Endothelial cell of umbilical vein (primary cell): ENCODE measurements at regions not wholly inside any gene's neighbourhood (a gene's known extent, or its start where the extent isn't known, plus 50 kb on each side); places are given as distances from the start of the nearest gene placed in this dataset.

ENCODE experiments used
- BruUV-seq: library from RNA; stranded (reverse); fragments of 400-500 nt; replicated peaks from 2 replicates; lab custom pipeline; 2021; lab: Mats Ljungman, UMichigan
- CTCF ChIA-PET: fragments of 300-600, 350-600 bp; sonication (Branson Sonifier 250); formaldehyde crosslinking; loops from one replicate; lab custom pipeline; 2021; ENCODE audit warnings: antibody characterized with exemption, inconsistent platforms; lab: Charles Lee
- POLR2A ChIA-PET: fragments of 300-600, 350-600 bp; sonication (Branson Sonifier 250); formaldehyde crosslinking; loops from one replicate; lab custom pipeline; 2021; ENCODE audit warnings: antibody characterized with exemption, inconsistent platforms; lab: Charles Lee
- DNase-seq: peaks from one replicate; pipeline ENCODE4 v3.0.0-alpha.2; 2011; ENCODE audit warnings: low read depth, low spot score
- FAIRE-seq: peaks from 2 replicates; lab custom pipeline; 2011; peaks lifted over from hg19 to GRCh38; lab: Jason Lieb, UNC
- H2AFZ ChIP-seq: 2 replicates; pipeline ENCODE4 v1.6.0; 2012; ENCODE audit warnings: low read depth, low read length, control low read depth, inconsistent platforms
- H3K27ac ChIP-seq: 2 replicates; pipeline ENCODE4 v1.5.1; 2011; ENCODE audit warnings: low read depth, mild to moderate bottlenecking, control low read depth, low read length, moderate library complexity; ENCODE audit not compliant: insufficient read depth
- H3K27me3 ChIP-seq, 2 experiments: 2 replicates each; pipeline versions ENCODE4 v1.6.0 to v1.6.1; 2011; ENCODE audit warnings: low read length in 2 of 2, mixed read lengths in 1 of 2; ENCODE audit not compliant: control insufficient read depth in 2 of 2, insufficient read depth in 2 of 2
- H3K36me3 ChIP-seq, 2 experiments: 2 replicates in 1 of 2; 3 replicates in 1 of 2; pipeline ENCODE4 v1.5.1; 2011; ENCODE audit warnings: low read length in 2 of 2, mild to moderate bottlenecking in 1 of 2, moderate library complexity in 1 of 2; ENCODE audit not compliant: control insufficient read depth in 2 of 2, insufficient read depth in 2 of 2; ENCODE audit errors: extremely low read depth in 1 of 2
- H3K4me1 ChIP-seq: 3 replicates; pipeline ENCODE4 v1.5.1; 2011; ENCODE audit warnings: mild to moderate bottlenecking, low read length; ENCODE audit not compliant: control insufficient read depth, insufficient read depth; ENCODE audit errors: extremely low read depth
- H3K4me2 ChIP-seq: 2 replicates; pipeline ENCODE4 v1.6.1; 2011; ENCODE audit warnings: low read length, control low read depth, mixed read lengths; ENCODE audit not compliant: insufficient read depth
- H3K4me3 ChIP-seq, 3 experiments: fragments of 200-600 bp in 1 of 3; sonication (generic), shearing (Covaris generic) in 1 of 3; replicated peaks in 1 of 3; 2 replicates each; pipeline ENCODE4 v1.5.1; 2011 to 2016; ENCODE audit warnings: control low read depth in 3 of 3, low read length in 3 of 3, mild to moderate bottlenecking in 2 of 3, inconsistent platforms in 1 of 3, low read depth in 1 of 3, moderate library complexity in 1 of 3; ENCODE audit not compliant: insufficient read depth in 1 of 3
- H3K79me2 ChIP-seq: 2 replicates; pipeline ENCODE4 v1.6.0; 2012; ENCODE audit warnings: low read length, inconsistent platforms; ENCODE audit not compliant: control insufficient read depth, insufficient read depth
- H3K9ac ChIP-seq: replicated peaks from 2 replicates; pipeline ENCODE3; 2011; ENCODE audit warnings: low read length, control low read depth; ENCODE audit not compliant: insufficient read depth; ENCODE audit errors: extremely low read depth
- H3K9me1 ChIP-seq: replicated peaks from 3 replicates; pipeline ENCODE4 v1.6.0; 2011; ENCODE audit warnings: mild to moderate bottlenecking, low read length; ENCODE audit not compliant: control insufficient read depth, insufficient read depth; ENCODE audit errors: extremely low read depth
- H3K9me3 ChIP-seq: replicated peaks from 2 replicates; pipeline ENCODE4 v1.5.1; 2012; ENCODE audit warnings: low read length, inconsistent platforms; ENCODE audit not compliant: control insufficient read depth, insufficient read depth
- H4K20me1 ChIP-seq: replicated peaks from 2 replicates; pipeline ENCODE3; 2011; ENCODE audit warnings: mild to moderate bottlenecking, low read length; ENCODE audit not compliant: control insufficient read depth, insufficient read depth; ENCODE audit errors: extremely low read depth
- EZH2 ChIP-seq: IDR thresholded peaks from 2 replicates; pipeline ENCODE4 v1.6.1; 2012; ENCODE audit warnings: borderline replicate concordance, low read depth, mild to moderate bottlenecking, moderate library complexity, low read length, inconsistent platforms; ENCODE audit not compliant: severe bottlenecking
- GATA2 ChIP-seq: IDR thresholded peaks from 2 replicates; pipeline ENCODE4 v1.7.0; 2011; ENCODE audit warnings: low read depth, mild to moderate bottlenecking, moderate library complexity, mixed read lengths, low read length; ENCODE audit not compliant: insufficient read length, insufficient read depth
- POLR2AphosphoS5 ChIP-seq: IDR thresholded peaks from 2 replicates; pipeline ENCODE4 v1.6.1; 2012; ENCODE audit warnings: low read depth, mild to moderate bottlenecking, control low read depth, low read length, moderate library complexity; ENCODE audit not compliant: insufficient read depth
- dilution Hi-C: fragments of 300-500 bp; cut with MboI; formaldehyde crosslinking; loops from one replicate; pipeline ENCODE4 v1.15.0; 2019; ENCODE audit warnings: low sequenced_read_pairs; ENCODE audit not compliant: extremely low pct_ligation_motif_present
- intact Hi-C: fragments of 100-400 bp; cut with micrococcal nuclease; formaldehyde crosslinking; loops from one replicate; pipeline ENCODE4 v1.10.0; 2022
- TF ChIP-seq, protein P1 (sequence below), 2 donors: IDR thresholded peaks; 1 replicate in 1 of 2; 2 replicates in 1 of 2; pipeline ENCODE4 v1.5.1; 2011; ENCODE audit warnings: low read length in 2 of 2, mild to moderate bottlenecking in 2 of 2, moderate library complexity in 2 of 2, control low read depth in 1 of 2, inconsistent platforms in 1 of 2, low read depth in 1 of 2; ENCODE audit not compliant: insufficient read depth in 1 of 2; ENCODE audit errors: extremely low read depth in 1 of 2

DNA sequence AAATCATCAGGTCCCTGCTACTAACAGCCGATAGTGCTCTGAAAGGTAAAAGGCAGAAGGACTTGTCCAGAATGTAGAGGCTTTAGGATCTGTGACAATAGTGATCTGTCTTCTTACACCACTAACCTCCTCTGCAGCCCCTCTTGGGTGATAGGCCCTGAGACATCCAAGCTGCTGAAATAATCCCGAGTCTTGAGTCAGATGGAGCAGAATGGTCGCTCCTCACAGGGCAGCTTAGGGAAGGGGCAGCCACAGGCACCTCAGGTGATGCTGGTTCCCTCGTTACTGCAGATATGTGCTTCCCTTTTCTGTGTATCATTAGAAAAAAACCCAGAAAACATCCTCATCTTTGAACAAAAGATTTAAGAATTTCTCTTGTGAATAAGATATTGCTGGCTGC lies 157.1 kb upstream of the DLX2 start:
- TF ChIP-seq, protein P1, sequence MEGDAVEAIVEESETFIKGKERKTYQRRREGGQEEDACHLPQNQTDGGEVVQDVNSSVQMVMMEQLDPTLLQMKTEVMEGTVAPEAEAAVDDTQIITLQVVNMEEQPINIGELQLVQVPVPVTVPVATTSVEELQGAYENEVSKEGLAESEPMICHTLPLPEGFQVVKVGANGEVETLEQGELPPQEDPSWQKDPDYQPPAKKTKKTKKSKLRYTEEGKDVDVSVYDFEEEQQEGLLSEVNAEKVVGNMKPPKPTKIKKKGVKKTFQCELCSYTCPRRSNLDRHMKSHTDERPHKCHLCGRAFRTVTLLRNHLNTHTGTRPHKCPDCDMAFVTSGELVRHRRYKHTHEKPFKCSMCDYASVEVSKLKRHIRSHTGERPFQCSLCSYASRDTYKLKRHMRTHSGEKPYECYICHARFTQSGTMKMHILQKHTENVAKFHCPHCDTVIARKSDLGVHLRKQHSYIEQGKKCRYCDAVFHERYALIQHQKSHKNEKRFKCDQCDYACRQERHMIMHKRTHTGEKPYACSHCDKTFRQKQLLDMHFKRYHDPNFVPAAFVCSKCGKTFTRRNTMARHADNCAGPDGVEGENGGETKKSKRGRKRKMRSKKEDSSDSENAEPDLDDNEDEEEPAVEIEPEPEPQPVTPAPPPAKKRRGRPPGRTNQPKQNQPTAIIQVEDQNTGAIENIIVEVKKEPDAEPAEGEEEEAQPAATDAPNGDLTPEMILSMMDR (IDR thresholded peaks at IDR 0.05; ENCODE audit: extremely low read depth in 1 of 2, insufficient read depth in 1 of 2, low read depth in 1 of 2, low read length in 2 of 2) = no peak
- Histone ChIP-seq H2AFZ (no peak overlapping the region), H4K20me1 (no peaks in the 10 kb centered on the region), H3K27me3 (no peaks in the 10 kb centered on the region), H3K9ac (no peak overlapping the region), H3K36me3 (no peaks in the 10 kb centered on the region), H3K9me1 (no peaks in the 10 kb centered on the region), H3K4me1 (no peaks in the 10 kb centered on the region), H3K27ac (no peak overlapping the region), H3K4me3 (no peak overlapping the region), H3K79me2 (no peaks in the 10 kb centered on the region), H3K4me2 (no peak overlapping the region), H3K9me3 (no peaks in the 10 kb centered on the region)
- dilution Hi-C loops (no loop called here), intact Hi-C loops (no loop called here)
- ChIA-PET POLR2A (no interaction called here), CTCF (no interaction called here)
- BruUV-seq = no TSS peak
- no peak for DNase-seq
- no peak for FAIRE-seq

DNA sequence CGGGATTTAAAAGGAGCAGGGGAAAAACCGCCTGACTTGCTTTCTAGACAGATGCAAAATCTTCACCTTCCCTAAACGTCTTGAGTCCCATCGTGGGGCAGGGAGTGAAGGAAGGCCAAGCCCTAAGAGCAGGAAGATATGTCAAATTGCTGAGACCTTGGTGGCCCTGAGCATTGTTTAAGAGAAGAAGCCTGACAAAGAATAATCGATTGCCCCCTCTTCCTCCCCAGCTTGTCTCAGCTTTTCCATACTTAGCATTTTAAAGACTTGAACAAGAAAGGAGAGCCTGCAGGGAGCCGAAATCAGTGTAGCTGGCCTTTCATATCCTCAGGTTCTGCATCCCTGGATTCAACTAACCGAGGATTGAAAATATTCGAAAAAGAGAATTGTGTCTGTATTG lies 157.6 kb upstream of the DLX2 start:
- H4K20me1 ChIP-seq = no peaks in the 10 kb centered on the region
- no peak overlapping the region for H3K4me2 ChIP-seq
- no peaks in the 10 kb centered on the region for H3K4me1 ChIP-seq
- no peak overlapping the region for H3K4me3 ChIP-seq
- H3K9me1 ChIP-seq = no peaks in the 10 kb centered on the region
- H3K9me3 ChIP-seq = no peaks in the 10 kb centered on the region
- H3K79me2 ChIP-seq = no peaks in the 10 kb centered on the region
- intact Hi-C loops = no loop called here
- H3K27ac ChIP-seq = no peak overlapping the region
- no peak for DNase-seq
- ChIA-PET CTCF (no interaction called here), POLR2A (no interaction called here)
- no peak for FAIRE-seq
- no peaks in the 10 kb centered on the region for H3K36me3 ChIP-seq
- no peaks in the 10 kb centered on the region for H3K27me3 ChIP-seq
- BruUV-seq = no TSS peak
- TF ChIP-seq EZH2 (no peak), POLR2AphosphoS5 (no peak), GATA2 (no peak)
- no peak overlapping the region for H3K9ac ChIP-seq
- peak overlapping the region; percentile 51 for H2AFZ ChIP-seq
- dilution Hi-C loops = no loop called here
